NCI-H1417 treated with DMSO at 0.1 percent for 48 hours (cell line): ENCODE measurements at regions not wholly inside any gene's neighbourhood (a gene's known extent, or its start where the extent isn't known, plus 50 kb on each side); places are given as distances from the start of the nearest gene placed in this dataset.
"Not testable (repeated sequence)": the region's sequence is repeated elsewhere in the genome, so short reads cannot be mapped to it uniquely, and the experiment has no call there.

Experiments used
- DNase-seq: peaks from one replicate; lab custom pipeline; 2025; lab: John Stamatoyannopoulos, UW

- DNase-seq = not testable (repeated sequence)
Measured at GRCh38 chr6:78807655-78808355, 59.5 kb upstream of the IRAK1BP1 start.

GRCh38 chr6:78808356-78808891 lies 58.9 kb upstream of the IRAK1BP1 start:
- no peak for DNase-seq

GRCh38 chr6:78808933-78809332 lies 58.4 kb upstream of the IRAK1BP1 start:
- DNase-seq = no peak

GRCh38 chr6:78810146-78810545 lies 57.2 kb upstream of the IRAK1BP1 start:
- peak; percentile 24 for DNase-seq

GRCh38 chr6:78810698-78811097 lies 56.7 kb upstream of the IRAK1BP1 start:
- no peak for DNase-seq
